ENCODE measurements at regions not wholly inside any gene's neighbourhood (a gene's known extent, or its start where the extent isn't known, plus 50 kb on each side); places are given as distances from the start of the nearest gene placed in this dataset.

GRCh38 chr2:239903803-239904202, 121.3 kb downstream of the NDUFA10 start:
- Mint-ChIP-seq H3K36me3 (ENCODE audit: low read depth) (peaks cover 6% of the 10 kb centered on the region; the same call in 1 of the 3 replicates), H3K9me3 (peaks cover 14% of the 10 kb centered on the region), H3K27ac (no peak overlapping the region), H3K27me3 (ENCODE audit: insufficient read depth, low read depth, poor library complexity) (peaks cover 11% of the 10 kb centered on the region), H3K4me1 (peaks cover 23% of the 10 kb centered on the region), H3K4me3 (no peak overlapping the region)
- peaks cover 24% of the 10 kb centered on the region for H3K4me1 ChIP-seq (ENCODE audit: insufficient read depth)
- no peak overlapping the region for H3K4me3 ChIP-seq
- peaks cover 11% of the 10 kb centered on the region; the same call in 1 of the 2 replicates for H3K9me2 ChIP-seq (ENCODE audit: insufficient read depth)
- H3K27ac ChIP-seq (ENCODE audit: low read depth): no peak overlapping the region
- no peak for TF ChIP-seq POLR2AphosphoS5 (IDR thresholded peaks at IDR 0.05; ENCODE audit: low read depth)
- no peak for TF ChIP-seq ETS1 (IDR thresholded peaks at IDR 0.05)
- no peak for TF ChIP-seq REST (IDR thresholded peaks at IDR 0.05; ENCODE audit: unreplicated experiment)
- no peak for TF ChIP-seq ZNF114 (CRISPR knock-in tag; IDR thresholded peaks at IDR 0.05)
- TF ChIP-seq ZNF331 (CRISPR knock-in tag; IDR thresholded peaks at IDR 0.05; ENCODE audit: low read depth): no peak
- TF ChIP-seq CREB1 (CRISPR knock-in tag; IDR thresholded peaks at IDR 0.05; ENCODE audit: low read depth): no peak
- no peak for TF ChIP-seq ZNF462 (CRISPR knock-in tag; IDR thresholded peaks at IDR 0.05)
- no peak for TF ChIP-seq CTCF (conservative IDR thresholded peaks at IDR 0.05; ENCODE audit: low read depth in 2 of 2)
- TF ChIP-seq STAT1 (IDR thresholded peaks at IDR 0.05; ENCODE audit: unreplicated experiment): no peak
- no peak for DNase-seq (ENCODE audit: low spot score)
- no peaks in the 10 kb centered on the region for H3K79me2 ChIP-seq (replicated peaks; ENCODE audit: insufficient read depth)
- no peaks in the 10 kb centered on the region for H4K20me1 ChIP-seq (replicated peaks; ENCODE audit: insufficient read depth)
- no peak overlapping the region for H2AFZ ChIP-seq
- ATAC-seq: peak; percentile 47
- 0 out of 2 replicates have a peak overlapping the region, but pooled peaks have one; percentile 70 for H3K4me2 ChIP-seq
- no peaks in the 10 kb centered on the region for H3K36me3 ChIP-seq (ENCODE audit: insufficient read depth)
- no peaks in the 10 kb centered on the region for H3K27me3 ChIP-seq (ENCODE audit: insufficient read depth)
- no peaks in the 10 kb centered on the region for H3F3A ChIP-seq (replicated peaks; ENCODE audit: low read depth)
